Mucosa of rectum (tissue), 2 donors: ENCODE measurements at regions not wholly inside any gene's neighbourhood (a gene's known extent, or its start where the extent isn't known, plus 50 kb on each side); places are given as distances from the start of the nearest gene placed in this dataset.
"Not testable (repeated sequence)": the region's sequence is repeated elsewhere in the genome, so short reads cannot be mapped to it uniquely, and the experiment has no call there.

ENCODE experiments used
- H3K27ac ChIP-seq, 2 donors: one replicate each; pipeline ENCODE4 v1.7.0; 2013; ENCODE audit warnings: inconsistent platforms in 2 of 2, low read depth in 2 of 2, low read length in 2 of 2
- H3K27me3 ChIP-seq, 2 donors: one replicate each; pipeline ENCODE4 v1.7.0; 2013; ENCODE audit warnings: low read length in 2 of 2; ENCODE audit not compliant: control insufficient read depth in 2 of 2, insufficient read depth in 2 of 2
- H3K36me3 ChIP-seq, 2 donors: one replicate each; pipeline ENCODE4 v1.7.0; 2013; ENCODE audit warnings: low read length in 2 of 2; ENCODE audit not compliant: control insufficient read depth in 2 of 2, insufficient read depth in 2 of 2
- H3K4me1 ChIP-seq, 2 donors: one replicate each; pipeline ENCODE4 v1.7.0; 2013; ENCODE audit warnings: low read length in 2 of 2, mild to moderate bottlenecking in 1 of 2; ENCODE audit not compliant: control insufficient read depth in 2 of 2, insufficient read depth in 2 of 2
- H3K4me3 ChIP-seq, 2 donors: one replicate each; pipeline ENCODE4 v1.7.0; 2013; ENCODE audit warnings: low read length in 2 of 2
- H3K9ac ChIP-seq, 2 donors: one replicate each; pipeline ENCODE4 v1.7.0; 2013; ENCODE audit warnings: low read length in 2 of 2, low read depth in 1 of 2, mild to moderate bottlenecking in 1 of 2
- H3K9me3 ChIP-seq, 2 donors: one replicate each; pipeline ENCODE4 v1.7.0; 2013; ENCODE audit warnings: low read length in 2 of 2; ENCODE audit not compliant: control insufficient read depth in 2 of 2
- donor health status: healthy.
- donor health status: Normal muscosa, but diverticular disease.

DNA sequence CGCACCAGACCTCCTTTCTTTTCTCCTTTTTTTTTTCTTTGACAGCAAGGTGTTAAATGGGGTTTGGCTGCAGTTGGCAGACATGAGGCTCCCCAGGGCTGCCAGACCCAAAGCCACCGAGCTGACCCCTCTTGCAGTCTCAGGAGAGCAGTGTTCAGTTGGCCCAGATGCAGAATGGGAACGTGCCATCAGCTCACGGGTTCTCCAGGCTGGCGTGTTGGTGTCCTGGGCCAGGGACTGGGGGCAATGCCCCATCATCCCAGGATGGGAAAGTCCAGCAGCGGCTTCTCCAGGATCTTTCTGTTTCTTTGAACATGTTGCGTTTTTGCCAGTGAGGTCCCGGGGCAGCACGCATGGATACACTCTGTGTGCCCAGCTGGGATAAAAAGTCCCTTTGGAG lies 114.6 kb upstream of the KCTD7 start:
- Histone ChIP-seq H3K4me1 (no peaks in the 10 kb centered on the region), H3K27me3 (no peaks in the 10 kb centered on the region), H3K4me3 (no peak overlapping the region), H3K27ac (no peak overlapping the region), H3K9ac (no peak overlapping the region), H3K36me3 (no peaks in the 10 kb centered on the region), H3K9me3 (no peaks in the 10 kb centered on the region)

DNA sequence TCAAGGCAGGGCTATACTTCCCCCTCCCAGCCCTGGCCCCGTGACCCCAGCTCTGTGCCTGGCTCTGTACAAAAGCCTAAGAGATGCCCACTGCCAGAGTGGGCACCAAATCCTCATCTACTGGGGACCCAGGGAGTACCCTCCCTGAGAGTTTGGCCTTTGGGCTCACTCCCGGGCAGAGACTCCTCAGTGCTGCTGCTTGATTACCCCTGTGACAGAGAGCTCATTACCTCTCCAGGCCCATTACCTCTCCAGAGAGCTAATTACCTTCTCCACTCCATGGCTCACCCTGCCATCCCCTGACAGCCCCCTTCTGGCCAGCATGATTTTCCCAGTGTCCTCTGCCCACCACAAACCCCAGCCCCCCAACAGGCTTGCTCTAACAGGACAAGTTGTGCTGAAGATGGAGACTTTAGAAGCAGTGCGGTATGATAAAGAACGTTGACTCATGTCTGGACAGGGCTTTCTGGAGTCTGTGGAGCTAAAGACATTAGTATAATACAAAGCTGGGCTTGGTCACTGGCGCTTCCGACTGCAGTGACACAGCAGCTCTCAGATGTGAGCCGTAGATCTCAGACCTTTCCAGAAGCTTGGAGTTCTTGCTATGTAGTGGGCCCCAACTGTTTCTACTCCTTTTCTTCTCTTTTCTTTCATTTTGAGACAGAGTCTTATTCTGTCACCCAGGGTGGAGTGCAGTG lies 111.3 kb upstream of the KCTD7 start:
- Histone ChIP-seq H3K4me1 (no peaks in the 10 kb centered on the region), H3K36me3 (no peaks in the 10 kb centered on the region), H3K9ac (no peak overlapping the region), H3K9me3 (no peaks in the 10 kb centered on the region), H3K27ac (no peak overlapping the region), H3K27me3 (no peaks in the 10 kb centered on the region), H3K4me3 (no peak overlapping the region)

- Histone ChIP-seq H3K9ac (no peak overlapping the region), H3K4me1 (no peaks in the 10 kb centered on the region), H3K36me3 (no peaks in the 10 kb centered on the region), H3K9me3 (no peaks in the 10 kb centered on the region), H3K27ac (no peak overlapping the region), H3K27me3 (no peaks in the 10 kb centered on the region), H3K4me3 (no peak overlapping the region)
Observed at GRCh38 chr7:66518151-66518691, 110.5 kb upstream of the KCTD7 start.

DNA sequence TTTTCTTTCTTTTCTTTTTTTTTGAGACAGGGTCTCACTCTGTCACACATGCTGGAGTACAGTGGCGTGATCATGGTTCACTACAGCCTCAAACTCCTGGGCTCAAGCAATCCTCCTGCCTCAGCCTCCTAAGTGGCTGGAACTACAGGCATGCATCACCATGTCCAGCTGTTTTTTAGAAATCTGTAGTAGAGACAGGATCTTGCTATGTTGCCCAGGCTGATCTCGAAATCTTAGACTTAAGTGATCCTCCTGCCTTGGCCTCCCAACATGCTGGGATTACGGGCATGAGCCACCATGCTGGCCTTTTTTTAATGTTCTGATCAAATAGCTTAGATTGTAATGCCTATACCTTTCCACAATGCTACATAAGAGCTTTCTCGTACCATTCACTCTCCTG lies 107.0 kb upstream of the KCTD7 start:
- Histone ChIP-seq H3K27me3 (no peaks in the 10 kb centered on the region), H3K4me1 (no peaks in the 10 kb centered on the region), H3K9me3 (no peaks in the 10 kb centered on the region), H3K4me3 (no peak overlapping the region), H3K36me3 (no peaks in the 10 kb centered on the region), H3K27ac (no peak overlapping the region), H3K9ac (no peak overlapping the region)

DNA sequence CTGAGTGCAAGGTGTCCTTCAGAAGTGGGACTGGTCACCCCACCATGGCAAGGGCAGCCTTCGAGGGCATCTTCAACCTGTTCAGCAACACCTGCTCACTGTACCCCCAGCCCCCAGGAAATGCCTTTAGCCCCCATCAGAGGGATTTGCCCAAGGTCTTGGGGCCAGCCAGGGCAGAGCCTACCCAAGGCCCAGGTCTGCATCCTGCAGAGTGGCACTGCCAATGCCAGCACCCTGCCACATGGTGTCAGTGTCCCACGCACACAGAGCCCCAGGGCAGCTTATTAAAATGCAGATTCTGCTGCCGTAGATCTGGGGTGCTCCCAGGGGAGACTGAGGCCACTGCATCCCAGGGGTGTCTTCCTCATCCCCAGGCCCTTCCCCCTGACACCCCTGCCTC lies 106.2 kb upstream of the KCTD7 start:
- no peaks in the 10 kb centered on the region for H3K27me3 ChIP-seq
- H3K4me3 ChIP-seq = no peak overlapping the region
- H3K9me3 ChIP-seq = no peaks in the 10 kb centered on the region
- no peaks in the 10 kb centered on the region for H3K36me3 ChIP-seq
- H3K9ac ChIP-seq = no peak overlapping the region
- no peak overlapping the region for H3K27ac ChIP-seq
- no peaks in the 10 kb centered on the region for H3K4me1 ChIP-seq

- Histone ChIP-seq H3K9ac (no peak overlapping the region), H3K4me3 (no peak overlapping the region), H3K27ac (no peak overlapping the region), H3K9me3 (no peaks in the 10 kb centered on the region), H3K4me1 (no peaks in the 10 kb centered on the region), H3K36me3 (no peaks in the 10 kb centered on the region), H3K27me3 (no peaks in the 10 kb centered on the region)
Observed at GRCh38 chr7:66523409-66523808, 105.3 kb upstream of the KCTD7 start.

GRCh38 chr7:66524738-66525137 lies 103.9 kb upstream of the KCTD7 start:
- H3K36me3 ChIP-seq = peaks cover 0 to under 1% of the 10 kb centered on the region in 2 donors
- no peaks in the 10 kb centered on the region for H3K27me3 ChIP-seq
- H3K4me1 ChIP-seq = no peaks in the 10 kb centered on the region
- no peaks in the 10 kb centered on the region for H3K9me3 ChIP-seq
- no peak overlapping the region for H3K9ac ChIP-seq
- H3K4me3 ChIP-seq = no peak overlapping the region
- H3K27ac ChIP-seq = no peak overlapping the region

GRCh38 chr7:66526782-66527181 lies 101.9 kb upstream of the KCTD7 start:
- not testable (repeated sequence) for H3K27ac ChIP-seq, H3K36me3 ChIP-seq, H3K9me3 ChIP-seq, H3K4me1 ChIP-seq, H3K4me3 ChIP-seq, H3K27me3 ChIP-seq, H3K9ac ChIP-seq

- H3K27ac ChIP-seq = no peak overlapping the region
- peaks cover 3 to 4% of the 10 kb centered on the region in 2 donors for H3K36me3 ChIP-seq
Observed at GRCh38 chr7:66528652-66529051, 100.0 kb upstream of the KCTD7 start.

DNA sequence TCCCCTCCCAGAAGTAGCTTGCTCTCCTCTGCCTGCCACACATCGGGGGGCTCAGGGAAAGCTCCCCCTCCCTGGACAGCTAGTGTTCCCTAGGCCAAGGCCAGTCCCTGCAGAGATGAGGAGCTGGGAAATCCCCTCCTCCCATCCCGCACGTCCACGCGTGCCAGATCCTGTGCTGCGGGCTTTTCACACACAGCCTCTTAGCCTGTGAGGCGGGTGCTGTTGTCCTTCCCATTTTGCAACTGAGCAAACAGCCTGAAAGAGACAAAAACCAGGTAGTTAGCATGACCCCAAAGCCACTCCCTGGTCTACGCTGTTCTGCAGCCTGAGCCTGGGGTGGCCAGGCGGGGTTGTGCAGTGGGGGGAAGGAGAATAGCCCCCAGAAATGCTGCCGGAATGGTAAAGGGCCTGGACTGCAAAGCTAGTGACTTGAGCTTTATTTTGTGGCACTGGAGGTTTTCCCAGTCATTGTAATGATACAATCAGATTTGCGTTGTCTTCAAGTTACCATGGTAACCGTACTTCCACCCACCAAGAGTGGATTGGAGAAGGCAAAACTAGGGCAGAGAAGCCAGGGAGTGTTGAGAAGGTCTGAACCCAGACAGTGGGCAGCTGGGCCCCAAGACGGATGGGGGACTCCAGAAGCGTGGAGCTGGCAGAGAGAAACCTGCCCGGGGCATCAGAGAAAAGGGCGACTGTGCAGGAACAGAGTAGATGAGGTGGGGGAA lies 98.6 kb upstream of the KCTD7 start:
- H3K4me3 ChIP-seq = no peak overlapping the region
- H3K36me3 ChIP-seq = peaks cover 3 to 4% of the 10 kb centered on the region in 2 donors
- no peaks in the 10 kb centered on the region for H3K9me3 ChIP-seq
- H3K4me1 ChIP-seq = no peaks in the 10 kb centered on the region
- H3K27ac ChIP-seq = no peak overlapping the region
- no peaks in the 10 kb centered on the region for H3K27me3 ChIP-seq
- H3K9ac ChIP-seq = no peak overlapping the region

More at GRCh38 chr7:66528652-66529051, 100.0 kb upstream of the KCTD7 start:
- H3K4me3 ChIP-seq = no peak overlapping the region
- H3K27me3 ChIP-seq = no peaks in the 10 kb centered on the region
- no peaks in the 10 kb centered on the region for H3K4me1 ChIP-seq
- no peak overlapping the region for H3K9ac ChIP-seq
- no peaks in the 10 kb centered on the region for H3K9me3 ChIP-seq
